OCI-LY7 (cell line): ENCODE measurements at regions not wholly inside any gene's neighbourhood (a gene's known extent, or its start where the extent isn't known, plus 50 kb on each side); places are given as distances from the start of the nearest gene placed in this dataset.

Source experiments
- BruUV-seq: library from RNA; stranded (reverse); fragments of 400-500 nt; replicated peaks from 2 replicates; lab custom pipeline; 2021; lab: Mats Ljungman, UMichigan
- CTCF ChIA-PET: fragments of 300-600 bp; sonication (Branson Sonifier 250); formaldehyde crosslinking; loops from one replicate; lab custom pipeline; 2022; ENCODE audit warnings: antibody characterized with exemption; ENCODE audit not compliant: unreplicated experiment; lab: Charles Lee
- POLR2A ChIA-PET: fragments of 300-600 bp; sonication (Branson Sonifier 250); formaldehyde crosslinking; loops from one replicate; lab custom pipeline; 2022; ENCODE audit warnings: antibody characterized with exemption; lab: Charles Lee
- DNase-seq: peaks from one replicate; pipeline ENCODE4 v3.0.0-alpha.2; 2015; ENCODE audit warnings: low spot score
- H2AFZ ChIP-seq: fragments of 200-600 bp; sonication (generic), shearing (Covaris generic); 2 replicates; pipeline ENCODE4 v1.6.1; 2014; ENCODE audit warnings: mild to moderate bottlenecking, antibody characterized with exemption, low read length, moderate library complexity
- H3K27ac ChIP-seq: fragments of 200-600 bp; sonication (generic); 2 replicates; pipeline ENCODE4 v1.5.1; 2014; ENCODE audit warnings: mixed run types, low read depth, mild to moderate bottlenecking, moderate library complexity, low read length, inconsistent platforms; ENCODE audit not compliant: poor library complexity, severe bottlenecking
- H3K36me3 ChIP-seq: fragments of 200-600 bp; sonication (generic); 2 replicates; pipeline ENCODE4 v1.6.1; 2014; ENCODE audit warnings: mild to moderate bottlenecking, antibody characterized with exemption, low read length, moderate library complexity, mixed read lengths; ENCODE audit not compliant: insufficient read depth
- H3K4me1 ChIP-seq: fragments of 200-600 bp; sonication (generic); 2 replicates; pipeline ENCODE4 v1.5.1; 2014; ENCODE audit warnings: mild to moderate bottlenecking, low read length; ENCODE audit not compliant: insufficient read depth, poor library complexity, severe bottlenecking
- H3K4me2 ChIP-seq: fragments of 200-600 bp; sonication (generic); 2 replicates; pipeline ENCODE4 v1.6.1; 2014; ENCODE audit warnings: mild to moderate bottlenecking, low read length
- H3K4me3 ChIP-seq: fragments of 200-600 bp; sonication (generic); 2 replicates; pipeline ENCODE4 v1.5.1; 2014; ENCODE audit warnings: mild to moderate bottlenecking, low read depth, low read length; ENCODE audit not compliant: poor library complexity, severe bottlenecking
- H3K79me2 ChIP-seq: fragments of 200-600 bp; sonication (generic); 2 replicates; pipeline ENCODE4 v1.6.1; 2016; ENCODE audit warnings: low read depth, mild to moderate bottlenecking, low read length, moderate library complexity, mixed read lengths; ENCODE audit not compliant: insufficient read depth
- H3K9me2 ChIP-seq: fragments of 200-600 bp; sonication (generic); 2 replicates; pipeline ENCODE4 v1.6.1; 2016; ENCODE audit warnings: mild to moderate bottlenecking, low read length, mixed read lengths; ENCODE audit not compliant: insufficient read depth
- H3K9me3 ChIP-seq: fragments of 200-600 bp; sonication (generic); 2 replicates; pipeline ENCODE4 v1.6.1; 2014; ENCODE audit warnings: mild to moderate bottlenecking, mixed run types, low read length, mixed read lengths
- H4K20me1 ChIP-seq: fragments of 200-600 bp; sonication (generic); 2 replicates; pipeline ENCODE4 v1.6.1; 2014; ENCODE audit warnings: mild to moderate bottlenecking, antibody characterized with exemption, low read length, moderate library complexity, mixed read lengths; ENCODE audit not compliant: insufficient read depth
- EZH2phosphoT487 ChIP-seq: fragments of 200-600 bp; sonication (generic); IDR thresholded peaks from 2 replicates; pipeline ENCODE4 v1.6.1; 2018; ENCODE audit warnings: low read depth, borderline replicate concordance, mild to moderate bottlenecking, mixed run types, antibody characterized with exemption, low read length, moderate library complexity, mixed read lengths
- intact Hi-C: fragments of 100-400 bp; cut with micrococcal nuclease; formaldehyde crosslinking; loops from one replicate; pipeline ENCODE4 v1.10.0; 2022; ENCODE audit not compliant: unreplicated experiment
- TF ChIP-seq, protein P1 (sequence below): fragments of 200-600 bp; sonication (generic); conservative IDR thresholded peaks from 2 replicates; pipeline ENCODE4 v1.5.1; 2014; ENCODE audit warnings: mild to moderate bottlenecking, antibody characterized with exemption, low read length, moderate library complexity, mixed read lengths

DNA sequence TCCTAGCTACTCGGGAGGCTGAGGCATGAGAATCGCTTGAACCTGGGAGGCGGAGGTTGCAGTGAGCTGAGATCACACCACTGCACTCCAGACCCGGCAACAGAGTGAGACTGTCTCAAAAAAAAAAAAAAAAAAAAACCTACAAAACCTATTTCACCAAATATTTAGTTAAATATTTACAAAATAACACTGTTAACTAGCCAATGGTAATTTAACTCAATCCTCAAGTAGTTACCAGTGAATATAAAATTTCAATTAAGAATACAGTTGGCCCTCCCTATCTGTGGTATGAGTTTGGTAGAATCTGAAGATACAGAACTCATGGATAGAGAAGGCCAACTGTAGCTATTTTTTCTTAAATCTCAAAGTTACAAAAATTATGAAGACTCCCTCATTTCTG is 247.4 kb downstream of the SOX9 start:
- H3K36me3 ChIP-seq = no peaks in the 10 kb centered on the region
- no peak for DNase-seq
- no peaks in the 10 kb centered on the region for H3K79me2 ChIP-seq
- H3K9me2 ChIP-seq = no peaks in the 10 kb centered on the region
- no peak overlapping the region for H3K27ac ChIP-seq
- intact Hi-C loops = no loop called here
- no peak overlapping the region for H3K4me3 ChIP-seq
- no peaks in the 10 kb centered on the region for H4K20me1 ChIP-seq
- ChIA-PET CTCF (no interaction called here), POLR2A (no interaction called here)
- no peaks in the 10 kb centered on the region for H3K4me1 ChIP-seq
- no TSS peak for BruUV-seq
- H3K9me3 ChIP-seq = no peaks in the 10 kb centered on the region
- H3K4me2 ChIP-seq = no peak overlapping the region
- TF ChIP-seq EZH2phosphoT487 = no peak
- no peak overlapping the region for H2AFZ ChIP-seq

DNA sequence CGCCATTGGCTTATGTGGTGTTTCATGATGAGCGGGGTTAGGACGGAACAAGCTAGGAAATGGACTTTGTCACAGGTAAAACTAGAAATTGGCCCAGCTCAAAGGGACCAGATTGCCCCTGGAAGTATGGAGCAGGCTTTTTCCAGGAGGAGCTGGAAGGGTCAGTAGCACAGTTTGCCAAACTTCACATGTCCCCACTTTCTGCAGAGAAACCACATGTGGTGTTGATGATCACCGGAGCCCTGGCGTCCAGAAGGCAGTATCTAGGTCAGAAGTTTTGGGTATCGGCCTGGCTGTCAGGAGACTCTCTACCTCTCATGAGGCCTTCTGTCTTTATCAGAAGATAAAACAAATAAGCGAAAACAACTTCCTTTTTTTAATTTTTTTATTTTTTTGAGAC is 248.5 kb downstream of the SOX9 start:
- BruUV-seq = no TSS peak
- Histone ChIP-seq H2AFZ (no peak overlapping the region), H3K4me1 (no peaks in the 10 kb centered on the region), H3K9me2 (no peaks in the 10 kb centered on the region), H3K79me2 (no peaks in the 10 kb centered on the region), H3K4me2 (no peak overlapping the region), H3K9me3 (no peaks in the 10 kb centered on the region), H3K4me3 (no peak overlapping the region), H3K36me3 (no peaks in the 10 kb centered on the region), H3K27ac (no peak overlapping the region), H4K20me1 (no peaks in the 10 kb centered on the region)
- ChIA-PET POLR2A (no interaction called here), CTCF (no interaction called here)
- no peak for DNase-seq
- intact Hi-C loops = no loop called here
- TF ChIP-seq EZH2phosphoT487 = no peak
- TF ChIP-seq, protein P1, sequence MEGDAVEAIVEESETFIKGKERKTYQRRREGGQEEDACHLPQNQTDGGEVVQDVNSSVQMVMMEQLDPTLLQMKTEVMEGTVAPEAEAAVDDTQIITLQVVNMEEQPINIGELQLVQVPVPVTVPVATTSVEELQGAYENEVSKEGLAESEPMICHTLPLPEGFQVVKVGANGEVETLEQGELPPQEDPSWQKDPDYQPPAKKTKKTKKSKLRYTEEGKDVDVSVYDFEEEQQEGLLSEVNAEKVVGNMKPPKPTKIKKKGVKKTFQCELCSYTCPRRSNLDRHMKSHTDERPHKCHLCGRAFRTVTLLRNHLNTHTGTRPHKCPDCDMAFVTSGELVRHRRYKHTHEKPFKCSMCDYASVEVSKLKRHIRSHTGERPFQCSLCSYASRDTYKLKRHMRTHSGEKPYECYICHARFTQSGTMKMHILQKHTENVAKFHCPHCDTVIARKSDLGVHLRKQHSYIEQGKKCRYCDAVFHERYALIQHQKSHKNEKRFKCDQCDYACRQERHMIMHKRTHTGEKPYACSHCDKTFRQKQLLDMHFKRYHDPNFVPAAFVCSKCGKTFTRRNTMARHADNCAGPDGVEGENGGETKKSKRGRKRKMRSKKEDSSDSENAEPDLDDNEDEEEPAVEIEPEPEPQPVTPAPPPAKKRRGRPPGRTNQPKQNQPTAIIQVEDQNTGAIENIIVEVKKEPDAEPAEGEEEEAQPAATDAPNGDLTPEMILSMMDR = no peak

DNA sequence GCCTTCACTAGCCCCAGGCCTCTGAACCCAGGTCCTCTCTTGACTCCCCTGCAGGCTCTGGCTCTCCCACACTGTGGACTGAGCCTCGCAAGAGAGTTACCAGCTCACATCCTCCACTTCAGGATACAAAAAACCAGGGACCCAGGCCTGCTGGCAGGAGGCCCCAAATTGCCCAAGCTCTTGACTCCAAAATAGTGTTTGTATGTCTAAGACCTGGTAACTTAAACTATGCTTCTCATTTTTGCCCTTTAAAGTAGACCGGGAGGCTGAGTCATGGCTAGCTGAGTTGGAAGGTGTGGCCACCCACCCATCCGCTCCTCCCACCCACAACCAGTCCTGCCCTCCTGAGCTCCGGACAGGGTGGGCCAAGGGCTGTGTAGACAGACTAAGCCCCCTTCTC is 250.0 kb downstream of the SOX9 start:
- no peak for DNase-seq
- CTCF ChIA-PET = no interaction called here
- no peaks in the 10 kb centered on the region for H3K4me1 ChIP-seq
- no peak overlapping the region for H3K27ac ChIP-seq
- H4K20me1 ChIP-seq = no peaks in the 10 kb centered on the region
- no peaks in the 10 kb centered on the region for H3K79me2 ChIP-seq
- no peak overlapping the region for H2AFZ ChIP-seq
- TF ChIP-seq EZH2phosphoT487 = no peak
- TF ChIP-seq, protein P1 = no peak
- no TSS peak for BruUV-seq
- H3K4me3 ChIP-seq = no peak overlapping the region
- no peaks in the 10 kb centered on the region for H3K36me3 ChIP-seq
- H3K9me2 ChIP-seq = no peaks in the 10 kb centered on the region
- H3K9me3 ChIP-seq = no peaks in the 10 kb centered on the region
- H3K4me2 ChIP-seq = no peak overlapping the region
- intact Hi-C loops = no loop called here
- POLR2A ChIA-PET = interaction anchor here (0.6 kb wide), 1 partner anchor 523 kb away, joined by 3 read pairs; no protein-coding TSS in a partner anchor
